ENCODE measurements at regions not wholly inside any gene's neighbourhood (a gene's known extent, or its start where the extent isn't known, plus 50 kb on each side); places are given as distances from the start of the nearest gene placed in this dataset.

- H3K4me1 Mint-ChIP-seq (ENCODE audit: unreplicated experiment): no peaks in the 10 kb centered on the region
- TF ChIP-seq, protein P1, sequence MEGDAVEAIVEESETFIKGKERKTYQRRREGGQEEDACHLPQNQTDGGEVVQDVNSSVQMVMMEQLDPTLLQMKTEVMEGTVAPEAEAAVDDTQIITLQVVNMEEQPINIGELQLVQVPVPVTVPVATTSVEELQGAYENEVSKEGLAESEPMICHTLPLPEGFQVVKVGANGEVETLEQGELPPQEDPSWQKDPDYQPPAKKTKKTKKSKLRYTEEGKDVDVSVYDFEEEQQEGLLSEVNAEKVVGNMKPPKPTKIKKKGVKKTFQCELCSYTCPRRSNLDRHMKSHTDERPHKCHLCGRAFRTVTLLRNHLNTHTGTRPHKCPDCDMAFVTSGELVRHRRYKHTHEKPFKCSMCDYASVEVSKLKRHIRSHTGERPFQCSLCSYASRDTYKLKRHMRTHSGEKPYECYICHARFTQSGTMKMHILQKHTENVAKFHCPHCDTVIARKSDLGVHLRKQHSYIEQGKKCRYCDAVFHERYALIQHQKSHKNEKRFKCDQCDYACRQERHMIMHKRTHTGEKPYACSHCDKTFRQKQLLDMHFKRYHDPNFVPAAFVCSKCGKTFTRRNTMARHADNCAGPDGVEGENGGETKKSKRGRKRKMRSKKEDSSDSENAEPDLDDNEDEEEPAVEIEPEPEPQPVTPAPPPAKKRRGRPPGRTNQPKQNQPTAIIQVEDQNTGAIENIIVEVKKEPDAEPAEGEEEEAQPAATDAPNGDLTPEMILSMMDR (IDR thresholded peaks at IDR 0.05; ENCODE audit: unreplicated experiment): no peak
- H3K27me3 Mint-ChIP-seq (ENCODE audit: unreplicated experiment): no peaks in the 10 kb centered on the region
- no peak overlapping the region for H3K27ac Mint-ChIP-seq (ENCODE audit: unreplicated experiment)
- H3K36me3 Mint-ChIP-seq (ENCODE audit: low read depth, unreplicated experiment): no peaks in the 10 kb centered on the region
- no peaks in the 10 kb centered on the region for H3K9me3 Mint-ChIP-seq (ENCODE audit: unreplicated experiment)
- DNase-seq (ENCODE audit: low spot score): no peak
- H3K4me3 Mint-ChIP-seq (ENCODE audit: unreplicated experiment): no peak overlapping the region
Observed at GRCh38 chrX:7654316-7654715, 188.7 kb upstream of the VCX start.

DNA sequence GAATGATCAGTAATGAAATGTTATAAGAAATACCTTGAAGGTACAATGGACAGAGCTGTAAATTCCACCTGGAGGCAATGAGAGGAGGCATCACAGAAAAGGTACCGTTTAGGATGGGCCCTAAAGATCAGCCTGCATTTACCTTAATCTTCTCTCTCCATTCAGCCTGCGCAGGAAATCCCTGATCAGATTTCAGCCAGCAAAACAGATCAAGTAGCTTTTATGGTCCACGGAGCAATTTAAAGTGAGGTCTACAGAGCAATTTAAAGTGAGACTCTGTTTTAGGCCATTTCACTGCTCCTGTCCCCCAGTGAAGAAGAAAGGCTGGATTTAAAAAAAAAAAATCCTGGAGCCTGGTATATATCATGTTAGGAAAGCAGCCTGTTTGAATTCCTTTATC, 195.1 kb upstream of the VCX start:
- no peak overlapping the region for H3K4me3 Mint-ChIP-seq (ENCODE audit: unreplicated experiment)
- H3K27ac Mint-ChIP-seq (ENCODE audit: unreplicated experiment): no peak overlapping the region
- H3K36me3 Mint-ChIP-seq (ENCODE audit: low read depth, unreplicated experiment): no peaks in the 10 kb centered on the region
- TF ChIP-seq, protein P1 (IDR thresholded peaks at IDR 0.05; ENCODE audit: unreplicated experiment): no peak
- H3K4me1 Mint-ChIP-seq (ENCODE audit: unreplicated experiment): no peaks in the 10 kb centered on the region
- DNase-seq (ENCODE audit: low spot score): no peak
- H3K9me3 Mint-ChIP-seq (ENCODE audit: unreplicated experiment): no peaks in the 10 kb centered on the region
- no peaks in the 10 kb centered on the region for H3K27me3 Mint-ChIP-seq (ENCODE audit: unreplicated experiment)

DNA sequence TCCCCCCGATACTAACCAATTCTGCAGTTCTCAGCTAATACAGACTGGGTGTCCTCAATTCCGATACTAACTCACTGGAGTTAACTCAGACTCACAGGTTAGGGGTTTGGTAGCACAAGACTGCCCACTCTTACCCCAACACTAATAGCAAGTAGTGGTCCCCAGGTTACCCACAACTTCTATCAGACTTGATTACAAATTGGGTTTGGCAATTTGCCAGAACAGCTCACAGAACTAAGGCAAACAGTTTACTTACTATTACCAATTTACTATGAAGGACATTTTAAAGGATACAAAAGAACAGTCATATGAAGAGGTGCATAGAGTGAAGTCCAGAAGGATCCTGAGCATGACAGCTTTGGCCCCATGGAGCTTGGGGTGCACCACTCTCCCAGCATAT, 201.8 kb upstream of the VCX start:
- no peak overlapping the region for H3K27ac Mint-ChIP-seq (ENCODE audit: unreplicated experiment)
- no peaks in the 10 kb centered on the region for H3K36me3 Mint-ChIP-seq (ENCODE audit: low read depth, unreplicated experiment)
- DNase-seq (ENCODE audit: low spot score): no peak
- H3K9me3 Mint-ChIP-seq (ENCODE audit: unreplicated experiment): no peaks in the 10 kb centered on the region
- TF ChIP-seq, protein P1 (IDR thresholded peaks at IDR 0.05; ENCODE audit: unreplicated experiment): no peak
- no peaks in the 10 kb centered on the region for H3K27me3 Mint-ChIP-seq (ENCODE audit: unreplicated experiment)
- H3K4me3 Mint-ChIP-seq (ENCODE audit: unreplicated experiment): no peak overlapping the region
- no peaks in the 10 kb centered on the region for H3K4me1 Mint-ChIP-seq (ENCODE audit: unreplicated experiment)

GRCh38 chrX:7640392-7640791, 202.6 kb upstream of the VCX start:
- Mint-ChIP-seq H3K4me1 (ENCODE audit: unreplicated experiment) (no peaks in the 10 kb centered on the region), H3K9me3 (ENCODE audit: unreplicated experiment) (no peaks in the 10 kb centered on the region), H3K27ac (ENCODE audit: unreplicated experiment) (no peak overlapping the region), H3K36me3 (ENCODE audit: low read depth, unreplicated experiment) (no peaks in the 10 kb centered on the region), H3K4me3 (ENCODE audit: unreplicated experiment) (no peak overlapping the region), H3K27me3 (ENCODE audit: unreplicated experiment) (no peaks in the 10 kb centered on the region)
- no peak for DNase-seq (ENCODE audit: low spot score)
- TF ChIP-seq, protein P1 (IDR thresholded peaks at IDR 0.05; ENCODE audit: unreplicated experiment): no peak

DNA sequence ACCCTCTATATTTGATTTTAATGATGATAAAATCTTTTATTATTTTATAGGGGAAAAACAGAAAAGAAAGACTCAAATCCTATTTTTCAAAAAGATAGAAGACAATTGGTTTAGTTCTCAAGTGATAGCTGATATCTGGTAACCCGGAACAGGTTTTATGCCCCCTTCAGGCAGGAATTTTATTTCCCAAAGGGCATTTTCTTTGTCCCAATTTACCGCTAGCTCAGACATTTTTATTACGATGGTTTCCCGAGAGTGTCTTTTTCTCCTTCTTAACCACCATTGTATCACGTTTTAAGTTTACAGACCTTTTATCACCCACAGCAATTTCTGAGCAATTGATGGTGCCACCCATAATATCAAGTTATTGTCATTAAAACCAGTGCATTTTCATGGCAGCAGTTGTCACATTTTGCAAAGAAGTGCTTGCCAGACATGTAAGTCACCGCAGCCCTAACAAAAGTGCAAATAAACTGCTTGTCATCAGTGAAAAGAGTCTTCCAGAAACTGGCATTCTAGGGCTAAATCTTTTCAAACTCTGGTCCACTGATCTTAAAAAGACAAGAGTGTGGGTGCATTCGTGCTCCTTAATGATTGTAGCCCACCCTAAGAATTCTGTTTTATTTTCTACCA, 204.8 kb upstream of the VCX start:
- no peaks in the 10 kb centered on the region for H3K4me1 Mint-ChIP-seq (ENCODE audit: unreplicated experiment)
- DNase-seq (ENCODE audit: low spot score): no peak
- H3K36me3 Mint-ChIP-seq (ENCODE audit: low read depth, unreplicated experiment): no peaks in the 10 kb centered on the region
- H3K27ac Mint-ChIP-seq (ENCODE audit: unreplicated experiment): no peak overlapping the region
- TF ChIP-seq, protein P1 (IDR thresholded peaks at IDR 0.05; ENCODE audit: unreplicated experiment): no peak
- H3K27me3 Mint-ChIP-seq (ENCODE audit: unreplicated experiment): no peaks in the 10 kb centered on the region
- no peak overlapping the region for H3K4me3 Mint-ChIP-seq (ENCODE audit: unreplicated experiment)
- H3K9me3 Mint-ChIP-seq (ENCODE audit: unreplicated experiment): no peaks in the 10 kb centered on the region

Measured in endothelial cell (in vitro differentiated cells).